ENCODE measurements at regions not wholly inside any gene's neighbourhood (a gene's known extent, or its start where the extent isn't known, plus 50 kb on each side); places are given as distances from the start of the nearest gene placed in this dataset.

DNA sequence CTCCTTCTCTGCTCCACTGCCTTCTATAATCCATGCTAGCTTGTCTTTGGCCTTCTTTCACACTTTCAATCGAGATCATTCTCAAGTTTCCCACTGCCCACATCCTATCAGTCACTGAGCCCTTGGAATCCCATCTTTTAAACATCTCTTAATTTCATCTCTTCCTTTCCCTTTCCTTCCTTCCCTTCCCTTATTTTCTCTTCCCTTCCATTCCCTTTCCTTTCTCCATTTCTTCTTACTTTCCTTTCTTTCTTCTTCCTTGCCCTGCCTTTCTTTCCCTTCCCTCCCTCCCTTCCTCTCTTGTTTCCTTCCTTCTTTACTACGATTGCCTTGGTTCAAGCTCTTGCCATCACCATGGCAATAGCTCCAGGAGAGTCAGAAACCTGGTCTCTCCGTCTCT is 183.8 kb downstream of the EMP1 start:
- TF ChIP-seq, protein P1, sequence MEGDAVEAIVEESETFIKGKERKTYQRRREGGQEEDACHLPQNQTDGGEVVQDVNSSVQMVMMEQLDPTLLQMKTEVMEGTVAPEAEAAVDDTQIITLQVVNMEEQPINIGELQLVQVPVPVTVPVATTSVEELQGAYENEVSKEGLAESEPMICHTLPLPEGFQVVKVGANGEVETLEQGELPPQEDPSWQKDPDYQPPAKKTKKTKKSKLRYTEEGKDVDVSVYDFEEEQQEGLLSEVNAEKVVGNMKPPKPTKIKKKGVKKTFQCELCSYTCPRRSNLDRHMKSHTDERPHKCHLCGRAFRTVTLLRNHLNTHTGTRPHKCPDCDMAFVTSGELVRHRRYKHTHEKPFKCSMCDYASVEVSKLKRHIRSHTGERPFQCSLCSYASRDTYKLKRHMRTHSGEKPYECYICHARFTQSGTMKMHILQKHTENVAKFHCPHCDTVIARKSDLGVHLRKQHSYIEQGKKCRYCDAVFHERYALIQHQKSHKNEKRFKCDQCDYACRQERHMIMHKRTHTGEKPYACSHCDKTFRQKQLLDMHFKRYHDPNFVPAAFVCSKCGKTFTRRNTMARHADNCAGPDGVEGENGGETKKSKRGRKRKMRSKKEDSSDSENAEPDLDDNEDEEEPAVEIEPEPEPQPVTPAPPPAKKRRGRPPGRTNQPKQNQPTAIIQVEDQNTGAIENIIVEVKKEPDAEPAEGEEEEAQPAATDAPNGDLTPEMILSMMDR (IDR thresholded peaks at IDR 0.05) = no peak
- TF ChIP-seq POLR2A (IDR thresholded peaks at IDR 0.05) = no peak
